WTC11 (cell line): ENCODE measurements at regions not wholly inside any gene's neighbourhood (a gene's known extent, or its start where the extent isn't known, plus 50 kb on each side); places are given as distances from the start of the nearest gene placed in this dataset.

Source experiments
- ATAC-seq: fragments of 200-7000 bp; cut with Tn5 transposase; 2 replicates; pipeline ENCODE4 v1.10.0; 2021; ENCODE audit warnings: mild to moderate bottlenecking, moderate library complexity
- CTCF ChIA-PET: fragments of 300-600 bp; sonication (Branson Sonifier 250); formaldehyde crosslinking; loops from one replicate; lab custom pipeline; 2021; ENCODE audit warnings: antibody characterized with exemption; lab: Charles Lee
- POLR2A ChIA-PET: fragments of 350-600 bp; sonication (Branson Sonifier 250); formaldehyde crosslinking; loops from one replicate; lab custom pipeline; 2021; ENCODE audit warnings: antibody characterized with exemption; lab: Charles Lee
- DNase-seq: peaks from one replicate; pipeline ENCODE4 v3.0.0; 2021; ENCODE audit warnings: low spot score
- H3K27ac Mint-ChIP-seq: 2 replicates; pipeline ENCODE4 v1.8.0; 2021; ENCODE audit warnings: mixed read lengths
- H3K27me3 Mint-ChIP-seq: 2 replicates; pipeline ENCODE4 v1.8.0; 2021; ENCODE audit warnings: low read depth, mild to moderate bottlenecking, moderate library complexity, mixed read lengths
- H3K36me3 Mint-ChIP-seq: 2 replicates; pipeline ENCODE4 v1.8.0; 2021; ENCODE audit warnings: mixed read lengths
- H3K4me1 Mint-ChIP-seq: 2 replicates; pipeline ENCODE4 v1.8.0; 2022; ENCODE audit warnings: mixed read lengths
- H3K4me3 Mint-ChIP-seq: 2 replicates; pipeline ENCODE4 v1.8.0; 2021; ENCODE audit warnings: mild to moderate bottlenecking, moderate library complexity, mixed read lengths
- H3K9me3 Mint-ChIP-seq: 2 replicates; pipeline ENCODE4 v1.8.0; 2021; ENCODE audit warnings: mixed read lengths
- ATF1 ChIP-seq: sonication (generic); formaldehyde crosslinking; IDR thresholded peaks from 2 replicates; pipeline ENCODE4 v1.8.1; 2023; ENCODE audit warnings: mild to moderate bottlenecking, moderate library complexity, missing genetic modification reagents
- ETV6 ChIP-seq: sonication (generic); formaldehyde crosslinking; IDR thresholded peaks from 2 replicates; pipeline ENCODE4 v1.8.1; 2022; ENCODE audit warnings: mild to moderate bottlenecking, missing genetic modification reagents
- FOXP1 ChIP-seq: sonication (generic); formaldehyde crosslinking; IDR thresholded peaks from 2 replicates; pipeline ENCODE4 v1.8.0; 2022; ENCODE audit warnings: missing genetic modification reagents, mild to moderate bottlenecking, moderate library complexity, borderline replicate concordance
- JAZF1 ChIP-seq: fragments of 250-450 bp; sonication (Bioruptor Pico); IDR thresholded peaks from 2 replicates; pipeline ENCODE4 v1.9.0; 2021; ENCODE audit warnings: moderate library complexity, mild to moderate bottlenecking, inconsistent platforms
- JUN ChIP-seq: sonication (generic); formaldehyde crosslinking; IDR thresholded peaks from 2 replicates; pipeline ENCODE4 v1.8.0; 2023; ENCODE audit warnings: mild to moderate bottlenecking, missing genetic modification reagents
- NFATC4 ChIP-seq: fragments of 250-450 bp; sonication (Bioruptor Pico); IDR thresholded peaks from 2 replicates; pipeline ENCODE4 v1.9.0; 2021; ENCODE audit warnings: mild to moderate bottlenecking
- TP53 ChIP-seq: sonication (generic); formaldehyde crosslinking; IDR thresholded peaks from 2 replicates; pipeline ENCODE4 v1.8.1; 2023; ENCODE audit warnings: mild to moderate bottlenecking, missing genetic modification reagents
- ZNF416 ChIP-seq: fragments of 250-450 bp; sonication (Bioruptor Pico); IDR thresholded peaks from 2 replicates; pipeline ENCODE4 v1.9.0; 2021; ENCODE audit warnings: mild to moderate bottlenecking, inconsistent platforms
- ZNF671 ChIP-seq: fragments of 250-450 bp; sonication (Bioruptor Pico); IDR thresholded peaks from 2 replicates; pipeline ENCODE4 v1.8.0; 2021; ENCODE audit warnings: mild to moderate bottlenecking
- TF ChIP-seq, protein P1 (sequence below): fragments of 250-450 bp; sonication (Bioruptor Pico); IDR thresholded peaks from 2 replicates; pipeline ENCODE4 v1.9.0; 2021; ENCODE audit warnings: mild to moderate bottlenecking, borderline replicate concordance
- TF ChIP-seq, protein P2 (sequence below): sonication (generic); formaldehyde crosslinking; conservative IDR thresholded peaks from 2 replicates; pipeline ENCODE4 v1.8.1; 2022; ENCODE audit warnings: mild to moderate bottlenecking, missing genetic modification reagents
- TF ChIP-seq, protein P3 (sequence below): fragments of 250-450 bp; sonication (Bioruptor Pico); IDR thresholded peaks from 2 replicates; pipeline ENCODE4 v1.9.0; 2021; ENCODE audit warnings: mild to moderate bottlenecking
- TF ChIP-seq, protein P4 (sequence below): fragments of 250-450 bp; sonication (Bioruptor Pico); IDR thresholded peaks from 2 replicates; pipeline ENCODE4 v1.9.0; 2021; ENCODE audit warnings: mild to moderate bottlenecking
- TF ChIP-seq, protein P5 (sequence below): sonication (generic); formaldehyde crosslinking; IDR thresholded peaks from 2 replicates; pipeline ENCODE4 v1.8.1; 2022; ENCODE audit warnings: missing genetic modification reagents, borderline replicate concordance
- TF ChIP-seq, protein P6 (sequence below): fragments of 250-450 bp; sonication (Bioruptor Pico); IDR thresholded peaks from 2 replicates; pipeline ENCODE4 v1.9.0; 2021; ENCODE audit warnings: moderate library complexity, mild to moderate bottlenecking, inconsistent platforms, borderline replicate concordance
- TF ChIP-seq, protein P7 (sequence below): sonication (generic); formaldehyde crosslinking; IDR thresholded peaks from 2 replicates; pipeline ENCODE4 v1.8.0; 2022; ENCODE audit warnings: mild to moderate bottlenecking, missing genetic modification reagents
- TF ChIP-seq, protein P8 (sequence below): sonication (generic); formaldehyde crosslinking; IDR thresholded peaks from 2 replicates; pipeline ENCODE4 v1.8.0; 2022; ENCODE audit warnings: missing genetic modification reagents

DNA sequence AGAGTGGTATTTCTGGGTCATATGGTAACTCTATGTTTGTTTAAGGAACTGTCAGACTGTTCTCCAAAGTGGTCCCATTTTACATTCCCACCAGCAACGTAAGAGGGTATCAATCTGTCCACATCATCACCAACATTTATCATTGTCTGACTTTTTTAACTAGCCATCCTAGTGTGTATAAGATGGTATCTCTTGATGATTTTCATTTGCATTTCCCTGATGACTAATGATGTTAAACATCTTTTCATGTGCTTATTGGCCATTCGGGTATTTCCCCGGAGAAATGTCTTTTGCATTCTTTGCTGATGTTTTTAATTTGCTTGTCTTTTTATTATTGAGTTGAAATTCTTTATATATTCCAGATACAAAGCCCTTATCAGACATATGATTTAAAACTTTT is 370.1 kb upstream of the NR5A2 start (continued):
- TF ChIP-seq, protein P1, sequence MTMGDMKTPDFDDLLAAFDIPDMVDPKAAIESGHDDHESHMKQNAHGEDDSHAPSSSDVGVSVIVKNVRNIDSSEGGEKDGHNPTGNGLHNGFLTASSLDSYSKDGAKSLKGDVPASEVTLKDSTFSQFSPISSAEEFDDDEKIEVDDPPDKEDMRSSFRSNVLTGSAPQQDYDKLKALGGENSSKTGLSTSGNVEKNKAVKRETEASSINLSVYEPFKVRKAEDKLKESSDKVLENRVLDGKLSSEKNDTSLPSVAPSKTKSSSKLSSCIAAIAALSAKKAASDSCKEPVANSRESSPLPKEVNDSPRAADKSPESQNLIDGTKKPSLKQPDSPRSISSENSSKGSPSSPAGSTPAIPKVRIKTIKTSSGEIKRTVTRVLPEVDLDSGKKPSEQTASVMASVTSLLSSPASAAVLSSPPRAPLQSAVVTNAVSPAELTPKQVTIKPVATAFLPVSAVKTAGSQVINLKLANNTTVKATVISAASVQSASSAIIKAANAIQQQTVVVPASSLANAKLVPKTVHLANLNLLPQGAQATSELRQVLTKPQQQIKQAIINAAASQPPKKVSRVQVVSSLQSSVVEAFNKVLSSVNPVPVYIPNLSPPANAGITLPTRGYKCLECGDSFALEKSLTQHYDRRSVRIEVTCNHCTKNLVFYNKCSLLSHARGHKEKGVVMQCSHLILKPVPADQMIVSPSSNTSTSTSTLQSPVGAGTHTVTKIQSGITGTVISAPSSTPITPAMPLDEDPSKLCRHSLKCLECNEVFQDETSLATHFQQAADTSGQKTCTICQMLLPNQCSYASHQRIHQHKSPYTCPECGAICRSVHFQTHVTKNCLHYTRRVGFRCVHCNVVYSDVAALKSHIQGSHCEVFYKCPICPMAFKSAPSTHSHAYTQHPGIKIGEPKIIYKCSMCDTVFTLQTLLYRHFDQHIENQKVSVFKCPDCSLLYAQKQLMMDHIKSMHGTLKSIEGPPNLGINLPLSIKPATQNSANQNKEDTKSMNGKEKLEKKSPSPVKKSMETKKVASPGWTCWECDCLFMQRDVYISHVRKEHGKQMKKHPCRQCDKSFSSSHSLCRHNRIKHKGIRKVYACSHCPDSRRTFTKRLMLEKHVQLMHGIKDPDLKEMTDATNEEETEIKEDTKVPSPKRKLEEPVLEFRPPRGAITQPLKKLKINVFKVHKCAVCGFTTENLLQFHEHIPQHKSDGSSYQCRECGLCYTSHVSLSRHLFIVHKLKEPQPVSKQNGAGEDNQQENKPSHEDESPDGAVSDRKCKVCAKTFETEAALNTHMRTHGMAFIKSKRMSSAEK, result no peak
- TF ChIP-seq, protein P2, sequence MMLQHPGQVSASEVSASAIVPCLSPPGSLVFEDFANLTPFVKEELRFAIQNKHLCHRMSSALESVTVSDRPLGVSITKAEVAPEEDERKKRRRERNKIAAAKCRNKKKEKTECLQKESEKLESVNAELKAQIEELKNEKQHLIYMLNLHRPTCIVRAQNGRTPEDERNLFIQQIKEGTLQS (CRISPR knock-in tag), result no peak
- TF ChIP-seq, protein P3, sequence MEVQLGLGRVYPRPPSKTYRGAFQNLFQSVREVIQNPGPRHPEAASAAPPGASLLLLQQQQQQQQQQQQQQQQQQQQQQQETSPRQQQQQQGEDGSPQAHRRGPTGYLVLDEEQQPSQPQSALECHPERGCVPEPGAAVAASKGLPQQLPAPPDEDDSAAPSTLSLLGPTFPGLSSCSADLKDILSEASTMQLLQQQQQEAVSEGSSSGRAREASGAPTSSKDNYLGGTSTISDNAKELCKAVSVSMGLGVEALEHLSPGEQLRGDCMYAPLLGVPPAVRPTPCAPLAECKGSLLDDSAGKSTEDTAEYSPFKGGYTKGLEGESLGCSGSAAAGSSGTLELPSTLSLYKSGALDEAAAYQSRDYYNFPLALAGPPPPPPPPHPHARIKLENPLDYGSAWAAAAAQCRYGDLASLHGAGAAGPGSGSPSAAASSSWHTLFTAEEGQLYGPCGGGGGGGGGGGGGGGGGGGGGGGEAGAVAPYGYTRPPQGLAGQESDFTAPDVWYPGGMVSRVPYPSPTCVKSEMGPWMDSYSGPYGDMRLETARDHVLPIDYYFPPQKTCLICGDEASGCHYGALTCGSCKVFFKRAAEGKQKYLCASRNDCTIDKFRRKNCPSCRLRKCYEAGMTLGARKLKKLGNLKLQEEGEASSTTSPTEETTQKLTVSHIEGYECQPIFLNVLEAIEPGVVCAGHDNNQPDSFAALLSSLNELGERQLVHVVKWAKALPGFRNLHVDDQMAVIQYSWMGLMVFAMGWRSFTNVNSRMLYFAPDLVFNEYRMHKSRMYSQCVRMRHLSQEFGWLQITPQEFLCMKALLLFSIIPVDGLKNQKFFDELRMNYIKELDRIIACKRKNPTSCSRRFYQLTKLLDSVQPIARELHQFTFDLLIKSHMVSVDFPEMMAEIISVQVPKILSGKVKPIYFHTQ (CRISPR knock-in tag), result no peak
- TF ChIP-seq ZNF416 (CRISPR knock-in tag), result no peak
- TF ChIP-seq, protein P4, sequence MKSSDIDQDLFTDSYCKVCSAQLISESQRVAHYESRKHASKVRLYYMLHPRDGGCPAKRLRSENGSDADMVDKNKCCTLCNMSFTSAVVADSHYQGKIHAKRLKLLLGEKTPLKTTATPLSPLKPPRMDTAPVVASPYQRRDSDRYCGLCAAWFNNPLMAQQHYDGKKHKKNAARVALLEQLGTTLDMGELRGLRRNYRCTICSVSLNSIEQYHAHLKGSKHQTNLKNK, result no peak
- no peak for TF ChIP-seq ZNF671 (CRISPR knock-in tag)

DNA sequence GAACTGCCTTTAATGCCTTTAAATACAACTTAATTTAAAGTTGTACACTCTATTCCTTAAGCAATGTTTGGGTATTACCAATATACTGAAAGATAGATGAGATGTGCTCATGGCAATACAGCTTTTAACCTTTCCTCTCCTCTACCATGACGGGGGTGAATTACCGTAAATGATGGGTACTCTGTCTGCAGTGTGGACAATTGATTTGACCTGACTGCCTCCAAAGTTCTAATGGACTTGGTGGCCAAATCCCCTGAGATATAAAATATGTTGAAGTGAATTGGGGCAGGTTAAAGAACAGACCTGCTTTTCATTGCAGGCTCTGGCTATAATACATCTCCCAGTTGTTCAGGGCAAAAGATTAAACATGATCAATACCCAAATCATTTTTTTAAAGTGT is 367.4 kb upstream of the NR5A2 start:
- CTCF ChIA-PET, result no interaction called here
- Mint-ChIP-seq H3K36me3 (no peaks in the 10 kb centered on the region), H3K27ac (no peak overlapping the region), H3K4me3 (no peak overlapping the region), H3K9me3 (no peaks in the 10 kb centered on the region), H3K27me3 (no peaks in the 10 kb centered on the region), H3K4me1 (no peaks in the 10 kb centered on the region)
- POLR2A ChIA-PET, result no interaction called here
- TF ChIP-seq, protein P5, sequence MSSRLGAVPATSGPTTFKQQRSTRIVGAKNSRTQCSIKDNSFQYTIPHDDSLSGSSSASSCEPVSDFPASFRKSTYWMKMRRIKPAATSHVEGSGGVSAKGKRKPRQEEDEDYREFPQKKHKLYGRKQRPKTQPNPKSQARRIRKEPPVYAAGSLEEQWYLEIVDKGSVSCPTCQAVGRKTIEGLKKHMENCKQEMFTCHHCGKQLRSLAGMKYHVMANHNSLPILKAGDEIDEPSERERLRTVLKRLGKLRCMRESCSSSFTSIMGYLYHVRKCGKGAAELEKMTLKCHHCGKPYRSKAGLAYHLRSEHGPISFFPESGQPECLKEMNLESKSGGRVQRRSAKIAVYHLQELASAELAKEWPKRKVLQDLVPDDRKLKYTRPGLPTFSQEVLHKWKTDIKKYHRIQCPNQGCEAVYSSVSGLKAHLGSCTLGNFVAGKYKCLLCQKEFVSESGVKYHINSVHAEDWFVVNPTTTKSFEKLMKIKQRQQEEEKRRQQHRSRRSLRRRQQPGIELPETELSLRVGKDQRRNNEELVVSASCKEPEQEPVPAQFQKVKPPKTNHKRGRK (CRISPR knock-in tag), result no peak
- no peak for TF ChIP-seq FOXP1 (CRISPR knock-in tag)
- no peak for TF ChIP-seq TP53 (CRISPR knock-in tag)
- TF ChIP-seq, protein P6, sequence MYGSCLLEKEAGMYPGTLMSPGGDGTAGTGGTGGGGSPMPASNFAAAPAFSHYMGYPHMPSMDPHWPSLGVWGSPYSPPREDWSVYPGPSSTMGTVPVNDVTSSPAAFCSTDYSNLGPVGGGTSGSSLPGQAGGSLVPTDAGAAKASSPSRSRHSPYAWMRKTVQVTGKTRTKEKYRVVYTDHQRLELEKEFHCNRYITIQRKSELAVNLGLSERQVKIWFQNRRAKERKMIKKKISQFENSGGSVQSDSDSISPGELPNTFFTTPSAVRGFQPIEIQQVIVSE (CRISPR knock-in tag), result no peak
- TF ChIP-seq, protein P7, sequence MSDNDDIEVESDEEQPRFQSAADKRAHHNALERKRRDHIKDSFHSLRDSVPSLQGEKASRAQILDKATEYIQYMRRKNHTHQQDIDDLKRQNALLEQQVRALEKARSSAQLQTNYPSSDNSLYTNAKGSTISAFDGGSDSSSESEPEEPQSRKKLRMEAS (CRISPR knock-in tag), result no peak
- no peak for TF ChIP-seq ETV6 (CRISPR knock-in tag)
- no peak for TF ChIP-seq NFATC4
- no peak for TF ChIP-seq ATF1 (CRISPR knock-in tag)
- TF ChIP-seq, protein P8, sequence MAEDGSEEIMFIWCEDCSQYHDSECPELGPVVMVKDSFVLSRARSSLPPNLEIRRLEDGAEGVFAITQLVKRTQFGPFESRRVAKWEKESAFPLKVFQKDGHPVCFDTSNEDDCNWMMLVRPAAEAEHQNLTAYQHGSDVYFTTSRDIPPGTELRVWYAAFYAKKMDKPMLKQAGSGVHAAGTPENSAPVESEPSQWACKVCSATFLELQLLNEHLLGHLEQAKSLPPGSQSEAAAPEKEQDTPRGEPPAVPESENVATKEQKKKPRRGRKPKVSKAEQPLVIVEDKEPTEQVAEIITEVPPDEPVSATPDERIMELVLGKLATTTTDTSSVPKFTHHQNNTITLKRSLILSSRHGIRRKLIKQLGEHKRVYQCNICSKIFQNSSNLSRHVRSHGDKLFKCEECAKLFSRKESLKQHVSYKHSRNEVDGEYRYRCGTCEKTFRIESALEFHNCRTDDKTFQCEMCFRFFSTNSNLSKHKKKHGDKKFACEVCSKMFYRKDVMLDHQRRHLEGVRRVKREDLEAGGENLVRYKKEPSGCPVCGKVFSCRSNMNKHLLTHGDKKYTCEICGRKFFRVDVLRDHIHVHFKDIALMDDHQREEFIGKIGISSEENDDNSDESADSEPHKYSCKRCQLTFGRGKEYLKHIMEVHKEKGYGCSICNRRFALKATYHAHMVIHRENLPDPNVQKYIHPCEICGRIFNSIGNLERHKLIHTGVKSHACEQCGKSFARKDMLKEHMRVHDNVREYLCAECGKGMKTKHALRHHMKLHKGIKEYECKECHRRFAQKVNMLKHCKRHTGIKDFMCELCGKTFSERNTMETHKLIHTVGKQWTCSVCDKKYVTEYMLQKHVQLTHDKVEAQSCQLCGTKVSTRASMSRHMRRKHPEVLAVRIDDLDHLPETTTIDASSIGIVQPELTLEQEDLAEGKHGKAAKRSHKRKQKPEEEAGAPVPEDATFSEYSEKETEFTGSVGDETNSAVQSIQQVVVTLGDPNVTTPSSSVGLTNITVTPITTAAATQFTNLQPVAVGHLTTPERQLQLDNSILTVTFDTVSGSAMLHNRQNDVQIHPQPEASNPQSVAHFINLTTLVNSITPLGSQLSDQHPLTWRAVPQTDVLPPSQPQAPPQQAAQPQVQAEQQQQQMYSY (CRISPR knock-in tag), result no peak
- TF ChIP-seq JAZF1, result no peak
- no peak for TF ChIP-seq JUN (CRISPR knock-in tag)
- DNase-seq, result no peak
- no peak for ATAC-seq
